GM19351 (cell line): ENCODE measurements at regions not wholly inside any gene's neighbourhood (a gene's known extent, or its start where the extent isn't known, plus 50 kb on each side); places are given as distances from the start of the nearest gene placed in this dataset.
A peak's percentile ranks its signal among the peaks of the same experiment; 100 is the strongest.
"Not testable (repeated sequence)": the region's sequence is repeated elsewhere in the genome, so short reads cannot be mapped to it uniquely, and the experiment has no call there.

Source experiments
- ATAC-seq: cut with Tn5 transposase; IDR thresholded peaks from one replicate; pipeline ENCODE4 v1.9.1; 2021; ENCODE audit warnings: mild to moderate bottlenecking, moderate library complexity; ENCODE audit not compliant: unreplicated experiment

GRCh38 chr2:12871694-12872315 is 155.1 kb downstream of the TRIB2 start:
- ATAC-seq, result no peak

GRCh38 chr2:12877761-12878160 is 161.0 kb downstream of the TRIB2 start:
- no peak for ATAC-seq

- ATAC-seq, result no peak
Measured at GRCh38 chr2:12879649-12880048, 162.9 kb downstream of the TRIB2 start.

- ATAC-seq, result no peak
Measured at GRCh38 chr2:12881952-12882351, 165.2 kb downstream of the TRIB2 start.

GRCh38 chr2:12882393-12882792 is 165.7 kb downstream of the TRIB2 start:
- ATAC-seq, result no peak

- ATAC-seq, result no peak
Measured at GRCh38 chr2:12883906-12884305, 167.2 kb downstream of the TRIB2 start.

GRCh38 chr2:12884713-12885282 is 168.1 kb downstream of the TRIB2 start:
- ATAC-seq, result no peak

- ATAC-seq, result no peak
Measured at GRCh38 chr2:12890066-12890465, 173.3 kb downstream of the TRIB2 start.

- no peak for ATAC-seq
Measured at GRCh38 chr2:12890481-12890991, 173.8 kb downstream of the TRIB2 start.

GRCh38 chr2:12895017-12895416 is 178.3 kb downstream of the TRIB2 start:
- no peak for ATAC-seq

- ATAC-seq, result no peak
Measured at GRCh38 chr2:12896318-12896982, 179.7 kb downstream of the TRIB2 start.

- peak; percentile 50 for ATAC-seq
Measured at GRCh38 chr2:12897181-12897580, 180.4 kb downstream of the TRIB2 start.

- no peak for ATAC-seq
Measured at GRCh38 chr2:12903272-12903671, 186.5 kb downstream of the TRIB2 start.

- ATAC-seq, result no peak
Measured at GRCh38 chr2:12910431-12910830, 193.7 kb downstream of the TRIB2 start.

- ATAC-seq, result no peak
Measured at GRCh38 chr2:12915787-12916186, 199.1 kb downstream of the TRIB2 start.

- no peak for ATAC-seq
Measured at GRCh38 chr2:12918138-12918834, 201.6 kb downstream of the TRIB2 start.

GRCh38 chr2:12918835-12919445 is 202.2 kb downstream of the TRIB2 start:
- ATAC-seq, result no peak

GRCh38 chr2:12921321-12921720 is 204.6 kb downstream of the TRIB2 start:
- no peak for ATAC-seq

- ATAC-seq, result no peak
Measured at GRCh38 chr2:12923907-12924610, 207.3 kb downstream of the TRIB2 start.

- not testable (repeated sequence) for ATAC-seq
Measured at GRCh38 chr2:12926641-12927040, 209.9 kb downstream of the TRIB2 start.
